SK-N-MC (cell line): ENCODE measurements at regions not wholly inside any gene's neighbourhood (a gene's known extent, or its start where the extent isn't known, plus 50 kb on each side); places are given as distances from the start of the nearest gene placed in this dataset.

Experiments
- EZH2 ChIP-seq: fragments of 200-600 bp; sonication (generic); IDR thresholded peaks from one replicate; pipeline ENCODE4 v1.6.1; 2017; ENCODE audit warnings: antibody characterized with exemption
- POLR2AphosphoS5 ChIP-seq: IDR thresholded peaks from 2 replicates; pipeline ENCODE4 v1.6.1; 2012; ENCODE audit warnings: mild to moderate bottlenecking, low read depth, low read length, borderline replicate concordance

DNA sequence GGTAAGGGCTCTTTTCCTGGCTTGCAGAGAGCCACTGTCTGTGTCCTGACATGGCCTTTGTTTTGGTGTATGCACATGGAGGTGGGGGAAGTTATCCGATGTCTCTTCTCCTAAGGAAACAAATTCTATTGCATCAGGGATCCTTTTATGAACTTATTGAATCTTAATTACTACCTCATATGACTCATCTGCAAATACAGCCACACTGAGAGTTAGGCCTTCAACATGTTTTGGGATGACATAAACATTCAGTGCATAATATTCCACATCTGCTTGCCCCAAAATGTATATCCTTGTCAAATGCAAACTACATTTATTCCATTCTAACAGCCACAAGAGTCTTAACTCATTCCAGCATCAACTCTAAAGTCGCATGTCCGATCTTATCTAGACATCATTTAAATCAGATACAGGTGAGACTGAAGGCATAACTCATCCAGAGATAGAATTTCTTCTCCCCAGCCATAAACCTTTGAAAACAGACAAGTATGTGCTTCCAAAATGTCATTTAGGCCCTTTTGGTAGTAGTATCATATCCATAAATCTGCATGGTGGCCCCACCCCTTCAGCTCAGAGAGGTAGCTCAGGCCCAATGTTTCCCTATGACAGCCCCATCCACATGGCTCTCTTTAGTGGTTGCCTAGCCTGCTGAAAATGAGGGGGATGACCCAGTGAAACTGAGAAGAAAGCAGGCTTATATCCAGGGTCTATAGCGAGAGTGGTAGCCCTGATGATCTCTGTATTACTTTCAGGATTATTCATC, 289.5 kb upstream of the ALCAM start:
- no peak for TF ChIP-seq EZH2
- no peak for TF ChIP-seq POLR2AphosphoS5
